TTC549 (cell line): ENCODE measurements at regions not wholly inside any gene's neighbourhood (a gene's known extent, or its start where the extent isn't known, plus 50 kb on each side); places are given as distances from the start of the nearest gene placed in this dataset.
"Not testable (repeated sequence)": the region's sequence is repeated elsewhere in the genome, so short reads cannot be mapped to it uniquely, and the experiment has no call there.

Experiments
- FAIRE-seq: peaks from 2 replicates; lab custom pipeline; 2012; peaks lifted over from hg19 to GRCh38; lab: Jason Lieb, UNC

DNA sequence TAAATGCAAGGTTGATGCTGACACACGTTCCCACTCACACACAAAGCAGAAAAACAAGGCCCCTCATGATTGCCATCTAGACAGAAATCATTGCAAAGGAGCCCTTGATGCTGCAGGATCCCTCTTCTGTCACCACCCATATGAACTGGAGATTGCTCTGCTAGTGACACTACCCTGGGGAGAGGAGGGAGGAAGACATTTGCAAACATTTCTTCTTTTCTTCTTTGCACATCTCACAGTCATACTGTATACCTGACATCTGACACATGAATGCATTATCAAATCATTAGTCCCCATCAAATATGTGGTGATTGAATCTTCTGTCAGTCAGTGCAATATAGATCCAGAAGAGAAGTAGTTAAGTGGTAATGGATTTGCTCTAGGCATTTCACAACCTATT is 208.5 kb upstream of the E2F7 start:
- no peak for FAIRE-seq

GRCh38 chr12:77256956-77257355 is 191.6 kb upstream of the E2F7 start:
- no peak for FAIRE-seq

DNA sequence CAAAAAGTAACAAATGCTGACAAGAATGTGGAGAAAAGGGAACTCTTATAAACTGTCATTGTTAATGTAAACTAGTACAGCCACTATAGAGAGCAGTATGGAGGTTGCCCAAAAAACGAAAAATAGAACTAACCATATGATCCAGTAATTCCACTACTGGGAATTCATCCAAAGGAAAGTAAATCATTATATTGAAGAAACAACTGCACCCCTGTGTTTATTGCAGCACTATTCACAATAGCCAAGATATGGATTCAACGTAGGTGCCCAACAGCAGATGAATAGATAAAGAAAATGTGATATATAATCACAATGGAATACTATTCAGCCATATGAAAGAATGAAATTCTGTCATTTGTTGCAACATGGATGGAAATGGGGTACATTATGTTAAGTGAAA is 188.0 kb upstream of the E2F7 start:
- FAIRE-seq, result no peak

DNA sequence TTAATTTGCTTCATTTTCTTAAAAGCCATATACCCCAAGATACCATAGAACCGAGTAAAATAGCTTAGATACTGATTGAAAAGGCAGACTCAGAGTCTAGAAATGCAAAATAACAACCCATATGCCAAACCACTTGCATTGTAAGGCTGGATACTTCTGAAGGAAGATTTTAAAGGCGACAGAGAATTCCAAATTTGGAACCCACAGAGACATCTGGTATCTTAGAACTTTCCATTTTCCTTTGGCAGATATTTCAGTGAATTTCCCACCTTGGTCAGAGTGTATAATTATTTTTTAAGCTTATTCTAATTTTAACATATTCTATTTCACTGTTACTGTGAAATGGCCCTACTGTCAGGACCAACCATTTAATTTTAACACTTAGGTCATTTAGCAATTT is 186.4 kb upstream of the E2F7 start:
- no peak for FAIRE-seq

GRCh38 chr12:77249892-77250291 is 184.5 kb upstream of the E2F7 start:
- no peak for FAIRE-seq

DNA sequence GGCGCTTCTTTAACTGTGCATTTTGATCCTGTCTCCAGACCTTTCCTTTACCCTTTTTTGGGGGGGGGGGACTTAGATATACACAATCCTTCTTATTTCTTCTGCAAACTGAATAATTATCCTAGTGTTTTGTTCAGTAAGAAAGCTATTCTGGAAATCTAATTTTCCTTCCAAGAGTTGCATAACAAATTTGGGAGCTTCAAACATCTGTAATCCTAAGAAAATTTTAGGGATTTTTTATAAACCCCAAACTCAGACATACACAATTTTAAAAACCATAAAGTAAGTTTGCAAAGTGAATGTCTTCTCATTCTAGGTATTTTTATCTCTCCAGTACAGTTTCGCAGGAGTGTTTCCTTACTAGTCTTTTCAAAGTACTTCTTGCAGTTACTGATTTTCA is 182.7 kb upstream of the E2F7 start:
- FAIRE-seq, result no peak

DNA sequence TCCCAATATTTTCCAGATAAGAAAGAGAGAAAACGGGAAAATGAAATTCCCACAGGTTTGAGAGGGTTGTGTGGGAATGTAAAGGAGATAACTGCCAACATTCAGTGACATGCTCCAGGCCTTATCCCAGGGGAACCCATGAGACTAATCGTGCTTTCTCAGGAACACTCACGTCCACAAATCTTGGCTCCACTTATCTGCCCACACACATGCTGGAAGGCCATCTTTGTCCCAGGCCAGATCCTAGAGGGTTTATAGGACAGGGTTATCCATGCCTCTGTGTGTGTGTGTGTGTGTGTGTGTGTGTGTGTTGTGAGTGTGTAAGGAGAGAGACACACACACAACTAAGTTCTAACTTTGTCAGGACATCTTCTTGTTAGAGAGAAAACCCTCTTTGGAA is 182.2 kb upstream of the E2F7 start:
- FAIRE-seq, result no peak

DNA sequence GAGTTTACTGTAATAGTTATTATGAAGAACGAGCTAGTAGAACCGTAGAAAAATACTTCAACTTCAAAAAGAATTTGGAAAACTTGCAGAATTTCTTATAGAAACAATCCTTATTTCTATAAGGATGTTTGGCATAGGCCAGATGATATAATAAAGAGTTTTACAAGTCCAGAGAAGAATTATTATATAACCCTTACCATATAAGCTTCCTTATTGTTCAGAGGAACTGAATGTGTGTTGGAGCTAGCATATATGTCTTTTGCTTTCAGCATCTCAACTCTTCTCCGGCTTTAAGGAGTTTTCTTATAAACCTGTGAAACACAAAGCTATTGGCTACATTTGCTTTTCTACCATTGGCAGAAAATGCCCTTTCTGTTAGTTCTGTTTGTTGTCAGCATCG is 178.0 kb upstream of the E2F7 start:
- FAIRE-seq, result no peak

DNA sequence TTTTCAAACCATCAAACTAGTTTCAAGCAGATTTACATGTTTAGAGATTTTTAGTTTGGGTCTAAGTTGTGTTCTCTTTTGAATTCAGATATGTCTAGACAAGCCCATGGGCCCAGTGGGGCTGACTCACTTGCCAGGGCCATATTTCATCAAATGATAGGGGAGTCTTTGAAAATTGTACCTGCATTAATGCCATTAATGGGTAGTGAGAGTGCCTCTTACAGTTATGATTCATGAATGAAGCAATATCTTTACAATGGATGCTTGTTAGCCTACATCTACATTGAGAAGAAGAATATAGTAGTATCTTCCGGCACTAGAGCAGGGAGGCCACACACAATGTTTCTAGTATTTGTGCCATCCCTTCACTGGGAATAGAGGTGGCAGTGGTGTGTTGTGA is 174.2 kb upstream of the E2F7 start:
- FAIRE-seq, result no peak

DNA sequence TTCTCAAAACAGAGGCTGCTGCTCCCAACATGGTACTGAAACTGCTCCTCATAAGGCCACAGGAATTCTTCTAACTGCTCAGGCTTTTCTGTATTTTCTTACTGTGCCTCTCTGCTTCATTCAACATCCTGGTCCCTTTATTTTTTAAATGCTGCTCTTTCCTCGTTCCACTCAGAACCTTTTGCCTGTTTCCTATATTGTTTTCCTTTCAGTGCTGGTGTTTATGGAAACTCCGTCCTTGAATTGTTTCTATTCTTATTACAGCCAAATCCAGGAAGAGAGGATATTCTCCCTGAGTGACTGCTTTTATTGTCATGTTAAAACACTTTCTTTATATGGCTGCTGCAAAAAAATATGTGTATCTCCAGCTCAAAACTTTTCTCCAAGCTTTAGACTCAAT is 173.0 kb upstream of the E2F7 start:
- FAIRE-seq, result no peak

DNA sequence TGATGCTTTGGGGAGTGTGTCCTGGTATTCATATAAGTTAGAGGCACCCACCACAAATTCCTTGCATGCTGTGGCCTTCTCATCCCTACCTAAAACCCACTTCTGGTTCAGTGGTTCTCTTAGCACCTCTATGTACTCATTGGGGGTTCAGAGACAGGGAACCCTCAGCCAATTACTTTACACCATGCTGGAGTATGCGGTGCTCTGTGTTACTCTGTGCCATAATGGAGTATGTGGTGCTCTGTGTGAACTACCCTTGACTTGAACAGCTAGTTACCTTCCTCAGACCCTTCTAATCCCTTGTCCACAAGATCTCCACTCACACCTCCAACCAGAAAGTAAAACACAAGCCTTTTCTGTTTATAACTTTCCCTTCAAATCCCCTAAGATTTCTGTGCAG is 172.5 kb upstream of the E2F7 start:
- no peak for FAIRE-seq

- FAIRE-seq, result no peak
These were observed 170.7 kb upstream of the E2F7 start for GRCh38 chr12:77236066-77236465.

DNA sequence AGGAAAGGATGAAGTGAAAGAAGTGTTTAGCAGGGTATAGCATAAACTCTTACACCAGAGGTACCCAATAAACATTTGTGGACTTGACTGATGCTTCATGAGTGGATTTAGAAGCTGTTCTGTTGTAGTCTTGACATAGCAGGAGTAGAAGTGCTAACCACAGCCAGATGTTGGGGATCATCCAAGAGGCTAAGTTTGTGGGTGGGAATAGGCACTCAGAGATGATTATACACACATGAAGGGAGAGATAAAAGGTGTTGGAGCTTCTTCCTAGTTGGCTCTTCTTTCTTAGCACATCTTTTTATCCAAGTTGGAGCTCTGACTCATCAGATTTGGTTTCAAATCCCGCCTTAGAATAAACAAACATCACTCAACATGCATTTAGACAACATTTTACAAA is 166.7 kb upstream of the E2F7 start:
- no peak for FAIRE-seq

- FAIRE-seq, result no peak
These were observed 166.1 kb upstream of the E2F7 start for GRCh38 chr12:77231501-77231918.

DNA sequence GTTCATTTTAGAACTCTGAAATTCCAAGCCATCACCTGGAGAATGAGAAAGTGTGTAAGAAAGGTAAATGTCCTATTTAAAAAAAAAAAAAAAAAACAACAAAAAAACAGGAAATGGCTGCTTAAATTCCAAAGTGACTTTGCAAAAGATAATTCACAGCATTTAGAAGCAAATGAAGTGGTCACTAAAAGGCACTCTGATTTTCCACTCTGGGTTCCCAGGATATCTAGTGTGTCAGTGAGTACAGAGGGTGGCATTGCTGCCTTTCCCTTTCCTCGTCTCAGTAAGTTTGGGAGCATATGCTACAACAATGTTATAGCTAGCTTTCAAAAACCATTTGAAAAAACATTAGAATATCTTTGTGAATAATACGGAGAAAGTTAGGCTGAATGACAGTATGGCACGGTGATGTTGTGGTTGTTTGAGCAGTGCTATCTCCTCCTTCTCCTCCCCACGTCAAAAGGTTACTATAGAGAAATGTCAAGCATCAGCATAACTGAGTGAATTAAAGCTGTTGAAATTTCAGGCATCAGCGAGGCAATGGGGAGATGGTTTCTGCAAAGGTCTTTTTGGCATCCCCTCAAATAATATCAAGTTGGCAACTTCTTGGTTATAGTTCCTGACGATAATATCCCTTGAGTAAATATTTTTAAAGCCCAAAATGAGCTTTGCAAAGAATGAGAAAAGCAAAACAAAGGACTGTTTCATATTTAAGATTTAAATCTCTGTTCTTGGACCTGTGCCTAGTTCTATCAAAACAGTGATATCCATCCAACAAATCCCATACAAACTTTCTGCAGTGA is 164.5 kb upstream of the E2F7 start:
- no peak for FAIRE-seq

DNA sequence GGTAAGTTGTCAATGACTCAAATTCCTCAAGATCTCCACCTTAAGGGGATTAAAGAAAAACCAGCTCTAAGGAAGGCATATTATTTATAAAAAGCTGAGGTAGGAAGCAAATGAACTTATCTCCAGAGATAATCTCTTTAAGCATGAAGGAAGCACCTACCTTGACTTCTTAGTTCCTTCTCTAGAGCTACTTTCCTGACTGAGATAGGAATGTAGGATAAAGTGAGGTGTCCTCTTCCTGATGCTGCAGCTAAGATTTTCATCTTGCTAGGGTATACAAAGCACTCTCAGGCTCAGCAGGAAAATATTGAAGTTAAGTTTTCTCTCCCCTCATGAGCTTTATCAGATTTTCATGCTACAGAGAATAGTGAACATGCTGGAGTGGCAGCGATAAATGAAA is 163.0 kb upstream of the E2F7 start:
- no peak for FAIRE-seq

DNA sequence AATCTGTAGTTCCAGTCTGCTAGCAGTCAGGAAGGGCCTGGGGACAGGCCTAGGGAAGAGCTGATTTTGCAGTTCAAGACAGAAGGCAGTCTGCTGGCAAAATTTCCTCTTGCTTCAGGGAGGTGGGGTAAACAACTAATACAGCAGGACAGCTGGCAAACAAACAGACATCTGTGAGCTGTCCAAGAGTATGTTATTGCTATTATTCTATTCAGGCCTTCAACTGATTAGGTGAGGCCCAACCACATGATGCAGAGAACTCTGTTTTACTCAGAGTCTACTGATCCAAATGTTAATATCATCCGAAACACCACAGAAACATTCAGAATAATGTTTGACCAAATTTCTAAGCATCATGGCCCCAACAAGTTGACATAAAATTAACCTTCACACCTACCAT is 161.0 kb upstream of the E2F7 start:
- FAIRE-seq, result no peak

DNA sequence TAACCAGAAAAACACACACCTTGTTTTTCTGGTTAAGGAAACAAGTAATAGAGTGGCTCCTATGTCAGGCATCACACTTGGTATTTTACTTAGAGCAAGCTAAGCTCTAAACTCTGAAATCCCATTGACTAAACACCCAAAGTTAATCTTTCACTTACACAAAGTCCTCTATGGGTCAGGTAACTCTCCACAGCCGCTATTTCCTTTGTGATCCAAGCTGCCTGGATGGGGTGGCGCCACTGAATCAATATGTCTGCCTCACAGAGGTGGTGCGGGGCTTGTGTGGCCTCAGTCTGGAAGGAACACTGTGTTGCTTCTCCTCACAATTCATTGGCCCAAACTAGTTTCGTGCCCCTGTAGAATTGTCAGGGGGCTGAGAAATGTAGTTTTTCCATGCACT is 160.0 kb upstream of the E2F7 start:
- FAIRE-seq, result no peak

GRCh38 chr12:77224346-77224745 is 159.0 kb upstream of the E2F7 start:
- FAIRE-seq, result no peak

DNA sequence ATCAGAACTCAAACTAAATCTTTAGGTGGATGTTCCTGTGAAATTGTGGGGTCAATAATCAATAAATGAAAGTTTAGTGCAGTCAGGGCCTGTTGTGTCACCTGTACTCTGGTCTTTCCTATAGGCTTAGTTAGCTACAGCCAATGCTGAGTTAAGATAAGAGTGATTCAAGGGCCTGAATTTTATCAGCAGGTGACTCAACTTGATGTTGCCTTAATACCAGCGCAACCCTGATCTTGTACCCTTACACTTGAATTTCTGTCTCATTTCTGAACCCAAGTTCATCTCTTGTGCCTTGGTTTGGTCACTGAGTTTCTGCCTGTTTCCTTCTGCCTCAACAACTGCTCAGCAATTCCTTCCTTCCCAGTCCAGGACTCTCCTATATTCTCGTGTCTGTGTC is 157.0 kb upstream of the E2F7 start:
- FAIRE-seq, result no peak

- no peak for FAIRE-seq
These were observed 155.2 kb upstream of the E2F7 start for GRCh38 chr12:77220586-77220985.

DNA sequence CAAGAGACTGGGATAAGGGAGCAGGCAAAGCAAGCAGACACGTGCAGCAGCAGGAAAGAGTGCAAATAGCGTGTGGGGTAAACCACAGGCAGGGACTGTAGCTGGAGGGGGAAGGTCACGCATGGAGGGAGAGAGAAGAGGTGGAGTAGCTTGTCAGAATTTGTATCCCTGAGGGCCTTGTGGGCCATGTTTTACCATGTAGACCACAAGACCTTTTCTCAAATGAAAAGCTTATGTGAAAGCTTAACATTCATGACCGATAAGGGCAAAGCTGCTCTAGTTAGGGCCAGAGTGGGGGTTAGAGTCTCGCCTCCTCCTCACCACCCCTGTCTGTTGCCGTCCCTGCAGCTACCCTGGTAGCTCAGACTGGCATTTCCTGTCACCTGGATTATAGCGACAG is 152.9 kb upstream of the E2F7 start:
- no peak for FAIRE-seq

DNA sequence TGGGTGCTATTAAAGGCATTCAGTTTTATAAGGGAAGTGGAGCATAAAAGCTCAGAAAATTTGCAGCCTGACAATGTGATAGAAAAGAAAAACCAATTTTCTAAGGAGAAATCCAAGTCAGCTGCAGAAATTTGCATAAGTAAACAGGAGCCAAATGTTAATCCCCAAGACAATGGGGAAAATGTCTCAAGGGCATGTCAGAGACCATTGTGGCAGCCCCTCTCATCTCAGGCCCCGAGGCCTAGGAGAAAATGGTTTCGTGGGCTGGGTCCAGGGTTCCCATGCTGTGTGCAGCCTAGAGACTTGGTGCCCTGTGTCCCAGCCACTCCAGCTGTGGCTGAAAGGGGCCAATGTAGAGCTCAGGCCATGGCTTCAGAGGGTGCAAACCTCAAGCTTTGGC is 150.8 kb upstream of the E2F7 start:
- not testable (repeated sequence) for FAIRE-seq

DNA sequence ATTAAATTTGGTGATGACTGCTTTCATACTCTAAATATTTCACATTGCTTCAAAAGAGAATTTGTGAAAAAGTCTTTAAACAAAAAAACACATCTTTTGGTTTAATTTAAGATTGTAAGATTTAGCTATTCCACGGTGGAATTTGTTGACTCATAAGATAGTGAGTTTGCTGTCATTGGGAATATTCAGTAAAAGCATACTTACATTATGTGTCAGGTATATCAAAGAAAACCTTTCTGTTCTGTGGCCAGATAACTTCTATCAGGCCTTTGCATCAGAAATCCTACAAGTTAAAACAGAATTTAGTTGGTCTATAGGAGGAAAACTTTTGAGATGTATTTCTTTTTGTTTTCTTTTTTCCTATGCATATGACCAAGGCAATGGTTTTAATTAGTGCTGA is 148.8 kb upstream of the E2F7 start:
- no peak for FAIRE-seq

DNA sequence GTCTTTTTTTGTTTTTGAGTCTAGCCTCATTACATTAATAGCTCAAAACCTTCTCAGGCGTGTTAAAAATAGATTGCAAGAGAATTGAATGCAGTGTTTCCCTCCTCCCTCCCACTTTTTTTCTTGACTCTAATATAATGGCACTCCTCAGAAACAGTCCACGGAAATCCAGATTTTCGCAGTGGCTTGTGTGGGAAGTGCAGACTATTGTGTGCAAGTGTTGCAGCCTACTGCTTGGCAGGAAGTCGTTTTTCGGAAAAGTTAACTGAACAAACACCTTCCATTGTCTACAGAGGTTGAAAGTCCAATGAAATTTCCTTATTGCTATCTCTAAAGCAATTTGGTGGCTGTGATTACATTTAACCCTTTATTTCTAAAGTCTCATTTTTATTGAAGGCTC is 147.9 kb upstream of the E2F7 start:
- no peak for FAIRE-seq
